ENCODE measurements at regions not wholly inside any gene's neighbourhood (a gene's known extent, or its start where the extent isn't known, plus 50 kb on each side); places are given as distances from the start of the nearest gene placed in this dataset.

GRCh38 chr7:155182406-155182970 is 112.4 kb downstream of the HTR5A start:
- no peak overlapping the region for H3K4me2 ChIP-seq (ENCODE audit: low read length)
- peaks cover 12% of the 10 kb centered on the region for H3K9me3 ChIP-seq (replicated peaks; ENCODE audit: low read length)
- no peak overlapping the region for H3K9ac ChIP-seq (ENCODE audit: low read depth, low read length)
- no peaks in the 10 kb centered on the region for H3K4me1 ChIP-seq (ENCODE audit: control insufficient read depth, insufficient read depth, low read length)
- no peaks in the 10 kb centered on the region for H3K27me3 ChIP-seq (ENCODE audit: control insufficient read depth, insufficient read depth, low read length)
- H3K36me3 ChIP-seq (ENCODE audit: insufficient read depth, low read length): no peaks in the 10 kb centered on the region
- no peak overlapping the region for H3K4me3 ChIP-seq (ENCODE audit: low read length)

DNA sequence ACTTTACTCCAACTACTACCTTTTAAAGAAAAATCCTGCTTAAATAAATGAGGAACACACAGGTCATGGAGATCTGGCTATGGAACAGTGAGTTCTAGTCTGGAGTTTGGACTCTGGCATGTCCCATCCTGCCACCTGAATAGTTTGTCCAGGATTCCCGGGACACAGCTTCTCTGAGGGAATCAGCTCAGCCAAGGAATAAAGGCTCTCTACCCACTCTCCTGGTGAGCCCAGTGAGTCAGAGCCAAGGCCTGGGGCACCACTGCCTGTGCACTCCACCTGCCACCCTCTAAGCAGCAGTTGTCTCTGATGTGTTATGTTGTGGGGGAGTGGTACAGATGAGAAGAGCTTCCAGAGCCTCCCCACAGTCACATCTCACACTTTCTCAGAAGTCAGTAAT is 113.5 kb downstream of the HTR5A start:
- Histone ChIP-seq H3K4me2 (ENCODE audit: low read length) (no peak overlapping the region), H3K4me1 (ENCODE audit: control insufficient read depth, insufficient read depth, low read length) (no peaks in the 10 kb centered on the region), H3K4me3 (ENCODE audit: low read length) (no peak overlapping the region), H3K27me3 (ENCODE audit: control insufficient read depth, insufficient read depth, low read length) (no peaks in the 10 kb centered on the region), H3K9ac (ENCODE audit: low read depth, low read length) (no peak overlapping the region), H3K36me3 (ENCODE audit: insufficient read depth, low read length) (no peaks in the 10 kb centered on the region), H3K9me3 (replicated peaks; ENCODE audit: low read length) (peaks cover 12% of the 10 kb centered on the region)

DNA sequence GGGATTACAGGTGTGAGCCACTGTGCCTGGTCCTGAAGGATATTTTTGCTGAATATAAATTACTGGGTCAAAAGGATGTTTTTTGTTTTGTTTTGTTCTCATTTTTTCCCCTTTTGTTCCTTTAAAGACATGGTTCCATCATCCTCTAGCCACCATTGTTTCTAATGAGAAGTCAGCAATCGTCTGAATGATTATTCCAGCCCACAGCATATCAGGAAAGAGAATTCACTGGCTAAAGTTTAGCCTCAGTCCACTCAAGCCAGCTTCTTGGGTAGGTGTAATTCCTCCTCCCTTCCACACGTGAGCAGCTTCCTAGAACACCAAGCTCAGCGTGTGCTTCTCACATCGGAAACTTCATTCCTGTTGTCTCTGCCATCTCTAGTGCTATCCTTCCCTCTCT is 112.8 kb upstream of the INSIG1 start:
- peaks cover 12% of the 10 kb centered on the region for H3K9me3 ChIP-seq (replicated peaks; ENCODE audit: low read length)
- no peaks in the 10 kb centered on the region for H3K27me3 ChIP-seq (ENCODE audit: control insufficient read depth, insufficient read depth, low read length)
- no peaks in the 10 kb centered on the region for H3K36me3 ChIP-seq (ENCODE audit: insufficient read depth, low read length)
- H3K4me3 ChIP-seq (ENCODE audit: low read length): no peak overlapping the region
- no peaks in the 10 kb centered on the region for H3K4me1 ChIP-seq (ENCODE audit: control insufficient read depth, insufficient read depth, low read length)
- H3K4me2 ChIP-seq (ENCODE audit: low read length): no peak overlapping the region
- no peak overlapping the region for H3K9ac ChIP-seq (ENCODE audit: low read depth, low read length)

DNA sequence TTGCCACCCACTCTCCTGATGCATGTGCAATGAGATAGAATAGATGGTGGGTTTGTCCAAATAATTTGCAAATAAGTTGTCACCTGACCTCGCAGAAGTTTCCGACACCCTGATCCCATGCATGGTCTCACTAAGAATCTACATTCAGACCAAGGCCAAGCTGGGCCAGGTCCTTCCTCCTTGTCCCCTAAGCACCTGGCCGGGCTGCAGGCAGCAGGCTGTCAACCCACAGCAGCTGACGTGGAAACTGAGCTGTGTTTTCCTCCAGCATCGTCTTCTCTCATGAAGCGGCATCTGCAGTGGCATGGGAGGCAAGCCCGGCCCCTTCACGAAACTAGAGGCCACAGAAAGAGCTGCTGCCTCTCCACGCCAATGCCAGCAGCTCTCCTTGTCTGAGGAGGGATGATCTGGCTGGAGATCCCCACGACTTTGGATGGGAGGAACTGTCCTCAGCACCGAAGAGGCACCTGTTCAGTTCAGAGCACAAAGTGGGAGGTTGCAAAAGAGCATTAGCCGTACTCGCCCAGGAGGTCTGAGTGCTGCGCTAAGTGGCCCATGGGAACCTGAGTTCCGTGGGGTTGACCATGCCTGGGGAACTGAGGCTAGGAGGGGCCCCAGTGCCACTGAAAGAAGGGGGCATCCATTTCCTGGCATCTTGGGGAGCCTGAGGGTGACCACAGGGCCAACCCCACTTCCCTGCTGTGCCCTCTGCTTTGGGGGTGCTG is 110.5 kb upstream of the INSIG1 start:
- peaks cover 3% of the 10 kb centered on the region for H3K4me1 ChIP-seq (ENCODE audit: control insufficient read depth, insufficient read depth, low read length)
- peaks cover 12% of the 10 kb centered on the region for H3K9me3 ChIP-seq (replicated peaks; ENCODE audit: low read length)
- no peak overlapping the region for H3K4me2 ChIP-seq (ENCODE audit: low read length)
- H3K4me3 ChIP-seq (ENCODE audit: low read length): no peak overlapping the region
- no peaks in the 10 kb centered on the region for H3K36me3 ChIP-seq (ENCODE audit: insufficient read depth, low read length)
- H3K27me3 ChIP-seq (ENCODE audit: control insufficient read depth, insufficient read depth, low read length): peaks cover 3% of the 10 kb centered on the region
- H3K9ac ChIP-seq (ENCODE audit: low read depth, low read length): no peak overlapping the region

GRCh38 chr7:155188357-155188756 is 109.3 kb upstream of the INSIG1 start:
- Histone ChIP-seq H3K4me1 (ENCODE audit: control insufficient read depth, insufficient read depth, low read length) (peaks cover 3% of the 10 kb centered on the region), H3K9ac (ENCODE audit: low read depth, low read length) (no peak overlapping the region)

DNA sequence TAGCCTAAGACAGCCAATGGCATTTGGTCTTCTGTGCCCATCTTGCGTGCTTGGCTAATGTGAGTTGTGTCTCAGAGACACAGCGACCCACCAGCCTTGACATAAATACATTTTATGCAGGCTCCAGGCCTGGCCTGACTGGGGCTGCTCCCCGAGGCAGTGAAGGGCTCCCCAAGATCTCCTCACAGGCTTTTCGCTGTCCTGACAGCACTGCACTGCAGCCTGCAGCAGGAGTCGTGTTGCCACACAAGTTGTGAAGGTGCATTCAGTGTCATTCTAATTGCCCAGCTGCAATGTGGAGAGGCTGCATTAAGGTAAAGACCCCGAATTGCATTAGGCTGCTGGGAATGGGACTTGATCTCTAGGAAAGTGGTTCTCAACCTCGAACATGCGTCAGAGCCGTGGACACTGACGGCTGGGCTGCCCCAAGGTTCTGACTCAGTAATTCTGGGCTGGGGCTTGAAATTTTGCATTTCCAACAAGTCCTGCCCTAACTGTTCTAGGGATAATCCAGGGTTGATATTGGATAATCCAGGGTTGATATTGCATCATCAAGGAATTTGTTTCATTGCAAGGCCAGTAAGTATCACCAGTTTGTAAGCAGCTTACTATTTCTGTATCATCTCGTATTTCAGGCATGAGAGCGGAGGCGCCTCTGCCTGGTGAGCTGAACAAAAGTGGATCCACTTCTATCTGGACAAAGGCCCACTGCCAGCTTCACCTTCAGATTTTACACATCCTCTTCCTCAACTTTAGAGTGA is 108.7 kb upstream of the INSIG1 start:
- H3K4me2 ChIP-seq (ENCODE audit: low read length): no peak overlapping the region
- no peak overlapping the region for H3K4me3 ChIP-seq (ENCODE audit: low read length)
- no peaks in the 10 kb centered on the region for H3K36me3 ChIP-seq (ENCODE audit: insufficient read depth, low read length)
- H3K27me3 ChIP-seq (ENCODE audit: control insufficient read depth, insufficient read depth, low read length): peaks cover 3% of the 10 kb centered on the region
- no peak overlapping the region for H3K9ac ChIP-seq (ENCODE audit: low read depth, low read length)
- H3K4me1 ChIP-seq (ENCODE audit: control insufficient read depth, insufficient read depth, low read length): peaks cover 3% of the 10 kb centered on the region
- peaks cover 12% of the 10 kb centered on the region for H3K9me3 ChIP-seq (replicated peaks; ENCODE audit: low read length)

More at GRCh38 chr7:155188357-155188756, 109.3 kb upstream of the INSIG1 start:
- Histone ChIP-seq H3K4me3 (ENCODE audit: low read length) (no peak overlapping the region), H3K9me3 (replicated peaks; ENCODE audit: low read length) (peaks cover 12% of the 10 kb centered on the region), H3K36me3 (ENCODE audit: insufficient read depth, low read length) (no peaks in the 10 kb centered on the region), H3K4me2 (ENCODE audit: low read length) (no peak overlapping the region), H3K27me3 (ENCODE audit: control insufficient read depth, insufficient read depth, low read length) (peaks cover 3% of the 10 kb centered on the region)

DNA sequence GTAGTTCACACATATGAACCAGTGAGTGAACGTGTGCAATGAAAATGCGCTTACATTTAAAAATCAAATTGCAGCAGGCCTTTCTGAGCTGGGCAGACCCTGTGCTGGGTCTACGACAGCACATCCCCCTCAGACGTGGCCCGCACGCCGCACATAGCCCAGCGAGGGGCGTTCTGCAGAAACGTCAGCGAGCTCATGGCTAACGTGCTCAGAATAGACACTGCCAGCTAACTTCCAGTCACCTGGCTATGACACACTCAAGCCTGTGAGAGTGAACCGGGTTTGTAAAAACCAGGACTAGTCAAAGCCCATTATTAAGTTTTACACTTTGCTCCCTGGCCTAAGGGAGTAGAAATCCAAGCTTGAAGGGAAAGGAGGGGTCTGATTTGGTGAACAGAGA is 108.1 kb upstream of the INSIG1 start:
- no peaks in the 10 kb centered on the region for H3K36me3 ChIP-seq (ENCODE audit: insufficient read depth, low read length)
- H3K9me3 ChIP-seq (replicated peaks; ENCODE audit: low read length): peaks cover 12% of the 10 kb centered on the region
- peaks cover 3% of the 10 kb centered on the region for H3K27me3 ChIP-seq (ENCODE audit: control insufficient read depth, insufficient read depth, low read length)
- no peak overlapping the region for H3K9ac ChIP-seq (ENCODE audit: low read depth, low read length)
- no peak overlapping the region for H3K4me2 ChIP-seq (ENCODE audit: low read length)
- no peak overlapping the region for H3K4me3 ChIP-seq (ENCODE audit: low read length)
- H3K4me1 ChIP-seq (ENCODE audit: control insufficient read depth, insufficient read depth, low read length): peaks cover 3% of the 10 kb centered on the region

GRCh38 chr7:155190688-155191087 is 107.0 kb upstream of the INSIG1 start:
- peaks cover 3% of the 10 kb centered on the region for H3K27me3 ChIP-seq (ENCODE audit: control insufficient read depth, insufficient read depth, low read length)
- peak overlapping the region; percentile 54 for H3K4me3 ChIP-seq (ENCODE audit: low read length)
- peaks cover 5% of the 10 kb centered on the region for H3K9me3 ChIP-seq (replicated peaks; ENCODE audit: low read length)
- H3K4me1 ChIP-seq (ENCODE audit: control insufficient read depth, insufficient read depth, low read length): peaks cover 3% of the 10 kb centered on the region
- H3K36me3 ChIP-seq (ENCODE audit: insufficient read depth, low read length): no peaks in the 10 kb centered on the region
- no peak overlapping the region for H3K9ac ChIP-seq (ENCODE audit: low read depth, low read length)
- peak overlapping the region; percentile 76 for H3K4me2 ChIP-seq (ENCODE audit: low read length)

DNA sequence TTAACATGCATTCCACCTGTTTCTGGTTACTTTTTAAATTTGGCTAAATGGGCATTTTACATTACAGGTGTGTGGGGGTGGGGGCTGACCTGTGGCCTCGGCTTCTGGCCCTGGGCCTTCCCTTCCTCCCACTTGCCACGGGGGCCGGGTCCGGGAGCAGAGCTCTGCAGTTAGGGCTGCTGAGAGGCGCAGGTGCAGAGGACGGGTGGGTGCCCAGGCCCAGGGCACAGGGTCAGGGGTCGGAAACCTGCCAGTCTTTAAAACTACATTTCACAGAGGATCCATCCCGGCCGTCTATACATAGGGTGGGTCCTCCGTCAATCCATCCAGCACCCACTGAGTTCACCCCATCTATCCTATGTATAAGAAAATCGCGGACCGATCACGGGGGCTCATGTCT is 106.5 kb upstream of the INSIG1 start:
- peaks cover 3% of the 10 kb centered on the region for H3K27me3 ChIP-seq (ENCODE audit: control insufficient read depth, insufficient read depth, low read length)
- no peak overlapping the region for H3K9ac ChIP-seq (ENCODE audit: low read depth, low read length)
- H3K4me2 ChIP-seq (ENCODE audit: low read length): peak overlapping the region; percentile 76
- H3K36me3 ChIP-seq (ENCODE audit: insufficient read depth, low read length): no peaks in the 10 kb centered on the region
- peaks cover 3% of the 10 kb centered on the region for H3K4me1 ChIP-seq (ENCODE audit: control insufficient read depth, insufficient read depth, low read length)
- peaks cover under 1% of the 10 kb centered on the region for H3K9me3 ChIP-seq (replicated peaks; ENCODE audit: low read length)
- no peak overlapping the region for H3K4me3 ChIP-seq (ENCODE audit: low read length)

DNA sequence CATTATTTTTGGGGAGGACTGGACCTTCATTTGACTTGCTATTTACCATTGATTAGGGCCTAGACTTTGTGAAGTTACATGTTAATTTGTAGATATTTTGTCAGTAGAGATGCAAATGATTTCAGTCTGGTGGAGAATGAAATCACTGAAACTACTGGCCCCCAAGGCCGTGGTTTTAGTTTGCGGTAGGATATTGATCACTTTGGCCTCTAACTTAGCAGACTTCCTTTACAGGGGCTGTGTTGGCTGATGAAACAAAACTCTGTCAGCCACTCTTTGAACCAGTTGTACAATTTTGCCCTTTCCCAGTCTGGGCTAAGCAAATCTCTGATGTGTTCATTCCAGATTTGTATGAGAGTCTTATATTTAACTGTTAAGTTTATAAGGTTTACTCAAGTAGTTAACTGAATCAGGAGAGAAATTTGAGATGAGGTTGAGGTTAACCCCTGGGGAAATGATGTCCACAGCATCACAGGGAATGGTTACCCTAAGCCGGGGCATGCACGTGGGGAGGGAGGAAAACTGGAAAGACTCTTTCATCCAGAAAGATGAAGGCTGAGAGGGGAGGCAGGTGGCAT is 105.7 kb upstream of the INSIG1 start:
- Histone ChIP-seq H3K4me1 (ENCODE audit: control insufficient read depth, insufficient read depth, low read length) (peaks cover 3% of the 10 kb centered on the region), H3K4me2 (ENCODE audit: low read length) (no peak overlapping the region), H3K4me3 (ENCODE audit: low read length) (no peak overlapping the region), H3K9ac (ENCODE audit: low read depth, low read length) (no peak overlapping the region), H3K36me3 (ENCODE audit: insufficient read depth, low read length) (no peaks in the 10 kb centered on the region), H3K27me3 (ENCODE audit: control insufficient read depth, insufficient read depth, low read length) (peaks cover 3% of the 10 kb centered on the region), H3K9me3 (replicated peaks; ENCODE audit: low read length) (no peaks in the 10 kb centered on the region)

- Histone ChIP-seq H3K9me3 (replicated peaks; ENCODE audit: low read length) (no peaks in the 10 kb centered on the region), H3K36me3 (ENCODE audit: insufficient read depth, low read length) (no peaks in the 10 kb centered on the region), H3K9ac (ENCODE audit: low read depth, low read length) (no peak overlapping the region), H3K4me3 (ENCODE audit: low read length) (no peak overlapping the region), H3K27me3 (ENCODE audit: control insufficient read depth, insufficient read depth, low read length) (peaks cover 3% of the 10 kb centered on the region), H3K4me1 (ENCODE audit: control insufficient read depth, insufficient read depth, low read length) (peaks cover 3% of the 10 kb centered on the region), H3K4me2 (ENCODE audit: low read length) (no peak overlapping the region)
Measured at GRCh38 chr7:155192961-155193640, 104.6 kb upstream of the INSIG1 start.
